Psoas muscle (tissue), 7 donors: ENCODE measurements at regions not wholly inside any gene's neighbourhood (a gene's known extent, or its start where the extent isn't known, plus 50 kb on each side); places are given as distances from the start of the nearest gene placed in this dataset.

Experiments used
- ATAC-seq, 4 donors: fragments of 200-7000 bp; cut with Tn5 transposase; one replicate each; pipeline ENCODE4 v1.9.1; 2020; ENCODE audit warnings: moderate library complexity in 3 of 4, mild to moderate bottlenecking in 2 of 4
- DNase-seq, 2 donors: peaks; one replicate each; pipeline ENCODE4 v3.0.0-alpha.2; 2020
- H3K27ac ChIP-seq: fragments of 200-600 bp; one replicate; pipeline ENCODE4 v1.8.0; 2022
- H3K27me3 ChIP-seq, 3 donors: fragments of 200-600 bp in 1 of 3; one replicate each; pipeline versions ENCODE4 v1.6.1 to v1.8.0; 2013 to 2022; ENCODE audit warnings: low read length in 2 of 3, mild to moderate bottlenecking in 2 of 3, moderate library complexity in 1 of 3; ENCODE audit not compliant: insufficient read depth in 3 of 3
- H3K36me3 ChIP-seq, 2 donors: fragments of 200-600 bp in 1 of 2; one replicate each; pipeline versions ENCODE4 v1.6.1 to v1.8.0; 2013 to 2022; ENCODE audit warnings: low read depth in 1 of 2, mild to moderate bottlenecking in 1 of 2, moderate library complexity in 1 of 2; ENCODE audit not compliant: insufficient read depth in 1 of 2
- H3K4me1 ChIP-seq: fragments of 200-600 bp; one replicate; pipeline ENCODE4 v1.8.0; 2022
- H3K4me3 ChIP-seq: fragments of 200-600 bp; one replicate; pipeline ENCODE4 v1.8.0; 2022; ENCODE audit warnings: mild to moderate bottlenecking
- H3K9me3 ChIP-seq: fragments of 200-600 bp; one replicate; pipeline ENCODE4 v1.8.0; 2022
- WGBS, 3 donors: extraction: QIAGEN DNeasy Blood & Tissue Kit; methylation state at CpG; one replicate each; pipeline versions ENCODE4 v1.1.6 to v1.1.7; 2013; 5-methylcytosine and 5-hydroxymethylcytosine counted together
- intact Hi-C, 2 donors: fragments of 100-400 bp; cut with DNase I; formaldehyde crosslinking; loops; one replicate each; pipeline versions ENCODE4 v1.11.0 to v1.14.2; 2022
- TF ChIP-seq, protein P1 (sequence below): fragments of 200-600 bp; IDR thresholded peaks from one replicate; pipeline ENCODE4 v1.8.0; 2022; ENCODE audit warnings: antibody characterized with exemption
- donor health status: healthy with polysubstance abuse.
- donor health status: DM: no; HTN: no; CAD: no; lungs with moderate emphysema.
- donor health status: Bipolar disorder and iron deficiency.
- donor health status: healthy.
- donor health status: DM: yes; HTN: yes; CAD: no.
- donor health status: DM: no; HTN: no; CAD: no.
- donor health status: DM: yes; HTN: yes; CAD: no.

DNA sequence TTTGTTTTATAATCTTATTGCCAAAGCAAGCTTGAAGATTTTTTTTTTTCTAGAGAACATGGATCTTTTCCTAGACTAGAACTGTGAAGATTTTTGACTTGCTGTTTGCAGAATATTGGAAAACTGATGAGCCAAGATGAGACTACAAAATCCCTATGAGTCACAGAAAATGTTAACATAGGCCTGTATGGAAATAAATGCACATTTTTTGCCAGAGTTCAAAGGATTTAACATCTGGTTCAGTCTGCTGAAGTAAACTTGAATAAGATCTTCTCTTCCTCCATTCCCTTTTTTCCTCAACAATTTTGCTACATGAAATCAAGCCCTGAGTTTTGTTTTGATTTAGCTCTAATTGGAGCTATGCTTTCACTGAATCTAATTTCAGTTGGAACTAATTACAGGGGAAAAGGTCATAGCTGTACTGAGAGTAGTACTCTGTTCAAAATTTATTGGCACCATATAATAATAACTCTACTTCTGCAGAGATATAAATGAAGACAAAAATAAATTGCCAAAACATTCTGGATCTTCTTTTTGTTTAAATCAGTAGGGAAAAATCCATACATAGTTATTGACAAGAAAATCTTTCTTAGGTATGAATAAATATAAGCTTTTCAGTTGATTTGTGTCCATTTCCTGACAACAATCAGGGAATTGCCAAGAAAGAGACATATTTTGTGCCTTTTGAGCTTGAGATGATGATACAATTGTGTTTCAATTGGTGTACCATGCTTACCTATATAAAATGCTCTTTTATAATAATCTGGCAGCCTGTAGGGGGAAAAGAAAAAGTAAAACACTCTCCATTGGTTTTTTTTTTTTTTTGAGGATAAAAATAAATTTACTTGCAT is 387.5 kb upstream of the GOT2 start:
- Histone ChIP-seq H3K36me3 (no peaks in the 10 kb centered on the region), H3K27ac (no peak overlapping the region), H3K9me3 (no peaks in the 10 kb centered on the region), H3K4me3 (no peak overlapping the region), H3K4me1 (no peaks in the 10 kb centered on the region), H3K27me3 (no peaks in the 10 kb centered on the region)
- intact Hi-C loops = no loop called here
- TF ChIP-seq, protein P1, sequence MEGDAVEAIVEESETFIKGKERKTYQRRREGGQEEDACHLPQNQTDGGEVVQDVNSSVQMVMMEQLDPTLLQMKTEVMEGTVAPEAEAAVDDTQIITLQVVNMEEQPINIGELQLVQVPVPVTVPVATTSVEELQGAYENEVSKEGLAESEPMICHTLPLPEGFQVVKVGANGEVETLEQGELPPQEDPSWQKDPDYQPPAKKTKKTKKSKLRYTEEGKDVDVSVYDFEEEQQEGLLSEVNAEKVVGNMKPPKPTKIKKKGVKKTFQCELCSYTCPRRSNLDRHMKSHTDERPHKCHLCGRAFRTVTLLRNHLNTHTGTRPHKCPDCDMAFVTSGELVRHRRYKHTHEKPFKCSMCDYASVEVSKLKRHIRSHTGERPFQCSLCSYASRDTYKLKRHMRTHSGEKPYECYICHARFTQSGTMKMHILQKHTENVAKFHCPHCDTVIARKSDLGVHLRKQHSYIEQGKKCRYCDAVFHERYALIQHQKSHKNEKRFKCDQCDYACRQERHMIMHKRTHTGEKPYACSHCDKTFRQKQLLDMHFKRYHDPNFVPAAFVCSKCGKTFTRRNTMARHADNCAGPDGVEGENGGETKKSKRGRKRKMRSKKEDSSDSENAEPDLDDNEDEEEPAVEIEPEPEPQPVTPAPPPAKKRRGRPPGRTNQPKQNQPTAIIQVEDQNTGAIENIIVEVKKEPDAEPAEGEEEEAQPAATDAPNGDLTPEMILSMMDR = no peak
- ATAC-seq (no peak), DNase-seq (no peak)

DNA sequence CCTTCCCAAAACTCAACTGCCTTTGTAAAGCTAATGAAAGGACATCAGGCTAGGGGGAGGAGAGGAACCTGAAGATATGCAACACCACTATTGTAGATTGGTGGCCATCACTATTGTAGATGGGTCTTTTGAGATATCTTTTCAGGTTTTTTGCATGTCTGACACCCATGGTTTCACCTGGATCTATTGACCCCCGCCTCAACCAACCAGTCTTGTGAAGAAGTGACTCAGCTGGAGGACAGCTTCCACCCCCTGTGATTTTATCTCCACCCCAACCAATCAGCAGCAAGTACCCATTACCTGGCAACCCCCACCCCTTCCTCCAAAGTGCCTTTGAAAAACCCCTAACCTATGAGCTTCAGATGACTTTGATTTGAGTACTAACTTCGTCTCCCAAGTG is 382.6 kb upstream of the GOT2 start:
- Histone ChIP-seq H3K36me3 (no peaks in the 10 kb centered on the region), H3K27me3 (no peaks in the 10 kb centered on the region), H3K9me3 (no peaks in the 10 kb centered on the region), H3K4me3 (no peak overlapping the region), H3K4me1 (no peaks in the 10 kb centered on the region), H3K27ac (no peak overlapping the region)
- WGBS, 3 donors = 40 to 62% (median 58%) methylated on average over 2 of the region's 2 CpGs
- ATAC-seq = no peak
- intact Hi-C loops = no loop called here
- no peak for DNase-seq
- TF ChIP-seq, protein P1 = no peak

DNA sequence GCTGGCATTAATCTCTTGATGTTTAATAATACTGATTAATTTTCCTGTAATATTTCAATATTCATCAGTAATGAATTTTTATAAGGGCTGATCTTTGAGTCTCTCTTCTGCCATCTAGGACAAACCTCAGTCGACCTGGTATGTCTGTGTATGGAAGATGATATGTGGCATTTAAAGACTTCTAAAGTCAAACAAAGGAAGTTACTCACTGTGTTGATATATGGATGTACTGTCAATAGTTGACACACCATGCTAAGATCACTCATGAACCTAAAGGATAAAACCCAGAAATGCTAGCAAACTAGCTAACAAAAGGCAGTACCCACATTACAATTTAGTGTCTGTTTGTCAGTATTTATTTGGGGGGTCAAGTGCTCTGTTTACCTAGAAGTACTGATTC is 380.7 kb upstream of the GOT2 start:
- TF ChIP-seq, protein P1 = no peak
- Histone ChIP-seq H3K27me3 (no peaks in the 10 kb centered on the region), H3K27ac (no peak overlapping the region), H3K4me1 (no peaks in the 10 kb centered on the region), H3K36me3 (no peaks in the 10 kb centered on the region), H3K4me3 (no peak overlapping the region), H3K9me3 (no peaks in the 10 kb centered on the region)
- intact Hi-C loops = no loop called here
- ATAC-seq (no peak), DNase-seq (no peak)
- WGBS, 3 donors = 55 to 66% (median 64%) methylated on average over 1 of the region's 1 CpG

DNA sequence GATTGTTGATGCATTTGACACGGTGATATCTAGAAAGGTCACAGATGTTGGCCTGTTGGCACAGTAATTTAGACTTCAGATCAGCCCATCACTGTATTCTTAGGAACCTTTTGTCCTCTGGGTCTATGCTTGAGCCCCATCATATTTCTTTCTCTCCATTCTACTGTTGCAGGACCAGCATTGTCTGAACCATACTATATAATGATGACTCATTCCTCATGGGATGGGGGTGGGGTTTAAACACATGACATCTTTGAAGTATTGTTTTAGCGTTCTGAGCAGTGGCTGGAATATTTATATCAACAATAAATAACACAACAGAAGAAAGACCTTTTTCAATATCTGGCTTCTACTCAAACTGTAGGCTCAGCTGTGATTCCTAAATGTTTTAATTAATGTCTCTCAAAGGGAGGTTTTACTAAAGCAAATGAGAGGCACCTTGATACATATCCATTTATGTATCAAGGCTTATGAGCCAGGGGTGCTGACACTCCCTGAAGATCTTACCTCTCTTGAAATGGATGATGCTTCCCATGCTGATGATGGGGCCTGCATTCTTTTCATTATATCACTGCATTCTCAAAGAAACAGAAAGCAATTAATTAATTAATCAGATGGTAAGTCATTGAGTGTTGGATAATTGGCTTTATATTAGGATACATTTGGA is 379.0 kb upstream of the GOT2 start:
- ATAC-seq (no peak), DNase-seq (no peak)
- 53 to 56% (median 54%) methylated on average over 2 of the region's 2 CpGs for WGBS, 3 donors
- H3K27me3 ChIP-seq = no peaks in the 10 kb centered on the region
- TF ChIP-seq, protein P1 = no peak
- H3K4me1 ChIP-seq = no peaks in the 10 kb centered on the region
- no peak overlapping the region for H3K4me3 ChIP-seq
- intact Hi-C loops = no loop called here
- H3K27ac ChIP-seq = no peak overlapping the region
- no peaks in the 10 kb centered on the region for H3K36me3 ChIP-seq
- no peaks in the 10 kb centered on the region for H3K9me3 ChIP-seq
